Panc1 (cell line): ENCODE measurements at regions not wholly inside any gene's neighbourhood (a gene's known extent, or its start where the extent isn't known, plus 50 kb on each side); places are given as distances from the start of the nearest gene placed in this dataset.

Experiments used
- ATAC-seq: fragments of 200-7000 bp; cut with Tn5 transposase; 2 replicates; pipeline ENCODE4 v1.9.1; 2020; ENCODE audit warnings: mild to moderate bottlenecking, moderate library complexity
- BruUV-seq: library from RNA; stranded (reverse); fragments of 400-500 nt; replicated peaks from 2 replicates; lab custom pipeline; 2021; lab: Mats Ljungman, UMichigan
- CTCF ChIA-PET: fragments of 300-600 bp; sonication (Branson Sonifier 250); formaldehyde crosslinking; loops from one replicate; lab custom pipeline; 2022; ENCODE audit warnings: antibody characterized with exemption; lab: Charles Lee
- POLR2A ChIA-PET: fragments of 300-600 bp; sonication (Branson Sonifier 250); formaldehyde crosslinking; loops from one replicate; lab custom pipeline; 2022; ENCODE audit warnings: antibody characterized with exemption; lab: Charles Lee
- DNase-seq: peaks from one replicate; pipeline ENCODE4 v3.0.0-alpha.2; 2010; ENCODE audit warnings: low read depth, low spot score
- H3K27ac ChIP-seq: 2 replicates; pipeline ENCODE4 v1.5.1; 2011; ENCODE audit warnings: mild to moderate bottlenecking, low read length, inconsistent platforms
- H3K27me3 ChIP-seq: fragments of 200-500 bp; sonication (Bioruptor generic); 2 replicates; pipeline ENCODE4 v1.6.0; 2014; ENCODE audit warnings: low read length, inconsistent platforms; ENCODE audit not compliant: control insufficient read depth, insufficient read depth
- H3K36me3 ChIP-seq: fragments of 200-500 bp; sonication (Bioruptor generic); 2 replicates; pipeline ENCODE4 v1.5.1; 2014; ENCODE audit warnings: inconsistent platforms, mild to moderate bottlenecking, low read length, moderate library complexity; ENCODE audit not compliant: control insufficient read depth, insufficient read depth
- H3K4me1 ChIP-seq: 2 replicates; pipeline ENCODE4 v1.5.1; 2011; ENCODE audit warnings: inconsistent platforms, mild to moderate bottlenecking, low read length, moderate library complexity; ENCODE audit not compliant: control insufficient read depth, insufficient read depth
- H3K4me3 ChIP-seq, 2 experiments: 2 replicates each; pipeline ENCODE4 v1.5.1; 2011 to 2012; ENCODE audit warnings: low read depth in 2 of 2, low read length in 2 of 2, mild to moderate bottlenecking in 2 of 2, inconsistent platforms in 1 of 2, moderate library complexity in 1 of 2
- H3K9me3 ChIP-seq: fragments of 200-500 bp; sonication (Bioruptor generic); 2 replicates; pipeline ENCODE4 v1.5.1; 2014; ENCODE audit warnings: low read depth, mild to moderate bottlenecking, inconsistent platforms, low read length, moderate library complexity; ENCODE audit not compliant: control insufficient read depth, insufficient read depth
- CTCF ChIP-seq: fragments of 450-650 bp; IDR thresholded peaks from 2 replicates; pipeline ENCODE4 v1.5.1; 2017; ENCODE audit warnings: mild to moderate bottlenecking
- POLR2AphosphoS5 ChIP-seq: IDR thresholded peaks from 2 replicates; pipeline ENCODE4 v1.6.1; 2012; ENCODE audit warnings: mild to moderate bottlenecking, low read depth, low read length, moderate library complexity
- SIN3A ChIP-seq: IDR thresholded peaks from 2 replicates; pipeline ENCODE4 v1.6.1; 2012; ENCODE audit warnings: low read depth, mild to moderate bottlenecking, low read length, moderate library complexity, borderline replicate concordance; ENCODE audit not compliant: insufficient read depth
- TCF7L2 ChIP-seq: IDR thresholded peaks from 2 replicates; pipeline ENCODE4 v1.6.1; 2011; ENCODE audit warnings: mild to moderate bottlenecking, low read depth, low read length, inconsistent platforms
- in situ Hi-C: cut with HindIII; loops from 2 replicates; pipeline ENCODE4 v1.10.0; 2016; ENCODE audit warnings: low sequenced_read_pairs, low pct_unique_long_range_greater_than_20kb
- intact Hi-C: fragments of 100-400 bp; cut with micrococcal nuclease; formaldehyde crosslinking; loops from one replicate; pipeline ENCODE4 v1.10.0; 2022; ENCODE audit not compliant: unreplicated experiment
- TF ChIP-seq, protein P1 (sequence below), 2 experiments: IDR thresholded peaks; 2 replicates each; pipeline ENCODE4 v1.6.1; 2011 to 2012; ENCODE audit warnings: low read depth in 2 of 2, control low read depth in 1 of 2, low read length in 1 of 2, mild to moderate bottlenecking in 1 of 2, moderate library complexity in 1 of 2; ENCODE audit not compliant: insufficient read depth in 1 of 2

DNA sequence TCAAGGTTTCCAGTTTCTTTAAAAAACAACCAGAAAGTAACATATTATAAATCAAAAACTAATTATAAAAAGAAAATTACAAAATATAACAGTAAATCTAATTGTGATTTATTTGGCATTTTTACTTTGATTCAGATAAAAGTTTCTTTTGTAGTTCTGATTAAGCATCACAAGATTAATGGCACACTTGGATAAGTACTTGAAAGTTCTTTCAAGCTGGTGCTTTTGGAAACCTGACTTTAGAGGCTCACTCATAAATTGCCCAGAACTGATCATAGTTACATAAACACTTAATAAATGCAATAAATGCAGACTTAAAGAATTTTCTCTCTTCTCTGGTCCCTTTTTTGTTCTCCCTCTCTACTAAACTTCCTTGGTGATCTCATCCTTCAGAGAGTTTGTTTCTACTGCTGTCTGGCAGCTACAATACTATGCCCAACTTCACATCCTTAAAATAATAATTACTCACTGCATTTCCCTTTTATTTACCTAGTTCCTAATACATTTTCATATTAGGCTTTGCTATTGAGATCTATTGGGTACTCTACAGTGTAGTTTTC is 1417.0 kb downstream of the EFNB2 start:
- in situ Hi-C loops, result no loop called here
- intact Hi-C loops, result no loop called here
- no peak overlapping the region for H3K4me3 ChIP-seq
- ChIA-PET POLR2A (no interaction called here), CTCF (no interaction called here)
- DNase-seq (no peak), ATAC-seq (no peak)
- no peaks in the 10 kb centered on the region for H3K9me3 ChIP-seq
- H3K36me3 ChIP-seq, result no peaks in the 10 kb centered on the region
- no peak for TF ChIP-seq TCF7L2
- TF ChIP-seq POLR2AphosphoS5, result no peak
- no peak for TF ChIP-seq CTCF
- TF ChIP-seq, protein P1, sequence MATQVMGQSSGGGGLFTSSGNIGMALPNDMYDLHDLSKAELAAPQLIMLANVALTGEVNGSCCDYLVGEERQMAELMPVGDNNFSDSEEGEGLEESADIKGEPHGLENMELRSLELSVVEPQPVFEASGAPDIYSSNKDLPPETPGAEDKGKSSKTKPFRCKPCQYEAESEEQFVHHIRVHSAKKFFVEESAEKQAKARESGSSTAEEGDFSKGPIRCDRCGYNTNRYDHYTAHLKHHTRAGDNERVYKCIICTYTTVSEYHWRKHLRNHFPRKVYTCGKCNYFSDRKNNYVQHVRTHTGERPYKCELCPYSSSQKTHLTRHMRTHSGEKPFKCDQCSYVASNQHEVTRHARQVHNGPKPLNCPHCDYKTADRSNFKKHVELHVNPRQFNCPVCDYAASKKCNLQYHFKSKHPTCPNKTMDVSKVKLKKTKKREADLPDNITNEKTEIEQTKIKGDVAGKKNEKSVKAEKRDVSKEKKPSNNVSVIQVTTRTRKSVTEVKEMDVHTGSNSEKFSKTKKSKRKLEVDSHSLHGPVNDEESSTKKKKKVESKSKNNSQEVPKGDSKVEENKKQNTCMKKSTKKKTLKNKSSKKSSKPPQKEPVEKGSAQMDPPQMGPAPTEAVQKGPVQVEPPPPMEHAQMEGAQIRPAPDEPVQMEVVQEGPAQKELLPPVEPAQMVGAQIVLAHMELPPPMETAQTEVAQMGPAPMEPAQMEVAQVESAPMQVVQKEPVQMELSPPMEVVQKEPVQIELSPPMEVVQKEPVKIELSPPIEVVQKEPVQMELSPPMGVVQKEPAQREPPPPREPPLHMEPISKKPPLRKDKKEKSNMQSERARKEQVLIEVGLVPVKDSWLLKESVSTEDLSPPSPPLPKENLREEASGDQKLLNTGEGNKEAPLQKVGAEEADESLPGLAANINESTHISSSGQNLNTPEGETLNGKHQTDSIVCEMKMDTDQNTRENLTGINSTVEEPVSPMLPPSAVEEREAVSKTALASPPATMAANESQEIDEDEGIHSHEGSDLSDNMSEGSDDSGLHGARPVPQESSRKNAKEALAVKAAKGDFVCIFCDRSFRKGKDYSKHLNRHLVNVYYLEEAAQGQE (IDR thresholded peaks at IDR 0.05; ENCODE audit: insufficient read depth in 1 of 2, low read depth in 2 of 2, low read length in 1 of 2), result no peak
- TF ChIP-seq SIN3A, result no peak
- BruUV-seq, result no TSS peak
- no peaks in the 10 kb centered on the region for H3K27me3 ChIP-seq
- H3K4me1 ChIP-seq, result no peaks in the 10 kb centered on the region
- H3K27ac ChIP-seq, result no peak overlapping the region

- Histone ChIP-seq H3K9me3 (no peaks in the 10 kb centered on the region), H3K4me3 (no peak overlapping the region), H3K36me3 (no peaks in the 10 kb centered on the region), H3K27ac (no peak overlapping the region), H3K27me3 (no peaks in the 10 kb centered on the region), H3K4me1 (no peaks in the 10 kb centered on the region)
- no peak for ATAC-seq
- no peak for DNase-seq
- no TSS peak for BruUV-seq
- in situ Hi-C loops, result no loop called here
- ChIA-PET POLR2A (no interaction called here), CTCF (no interaction called here)
- TF ChIP-seq TCF7L2 (no peak), POLR2AphosphoS5 (no peak), SIN3A (no peak), CTCF (no peak)
- TF ChIP-seq, protein P1 (IDR thresholded peaks at IDR 0.05; ENCODE audit: insufficient read depth in 1 of 2, low read depth in 2 of 2, low read length in 1 of 2), result no peak
- intact Hi-C loops, result no loop called here
Observed at GRCh38 chr13:105116966-105117365, 1418.5 kb downstream of the EFNB2 start.
